DND-41 (cell line): ENCODE measurements at regions not wholly inside any gene's neighbourhood (a gene's known extent, or its start where the extent isn't known, plus 50 kb on each side); places are given as distances from the start of the nearest gene placed in this dataset.
"Not testable (repeated sequence)": the region's sequence is repeated elsewhere in the genome, so short reads cannot be mapped to it uniquely, and the experiment has no call there.

ENCODE experiments used
- ATAC-seq: fragments of 200-7000 bp; cut with Tn5 transposase; 3 replicates; pipeline ENCODE4 v1.9.1; 2021; ENCODE audit warnings: low read depth; ENCODE audit not compliant: insufficient read depth
- DNase-seq: peaks from one replicate; pipeline ENCODE4 v3.0.0-alpha.2; 2020
- H2AFZ ChIP-seq: 2 replicates; pipeline ENCODE4 v1.6.0; 2012; ENCODE audit warnings: low read depth, low read length
- H3K27ac ChIP-seq: 2 replicates; pipeline ENCODE4 v1.5.1; 2012; ENCODE audit warnings: low read length, inconsistent platforms
- H3K27me3 ChIP-seq: fragments of 200-600 bp; sonication (generic); 2 replicates; pipeline ENCODE4 v1.6.0; 2012; ENCODE audit warnings: low read length, mild to moderate bottlenecking, inconsistent platforms; ENCODE audit not compliant: insufficient read depth, poor library complexity
- H3K36me3 ChIP-seq: 2 replicates; pipeline ENCODE4 v1.5.1; 2012; ENCODE audit warnings: low read length, inconsistent platforms; ENCODE audit not compliant: insufficient read depth
- H3K4me1 ChIP-seq: 2 replicates; pipeline ENCODE4 v1.5.1; 2012; ENCODE audit warnings: mild to moderate bottlenecking, low read length; ENCODE audit not compliant: insufficient read depth
- H3K4me2 ChIP-seq: 2 replicates; pipeline ENCODE4 v1.6.0; 2012; ENCODE audit warnings: mild to moderate bottlenecking, moderate library complexity, low read length, inconsistent platforms; ENCODE audit not compliant: insufficient read depth
- H3K4me3 ChIP-seq, 2 experiments: fragments of 200-600 bp in 1 of 2; shearing (Covaris generic) in 1 of 2; 2 replicates each; pipeline ENCODE4 v1.5.1; 2012 to 2016; ENCODE audit warnings: inconsistent platforms in 2 of 2, low read length in 2 of 2, mild to moderate bottlenecking in 2 of 2, low read depth in 1 of 2, moderate library complexity in 1 of 2
- H3K79me2 ChIP-seq: 2 replicates; pipeline ENCODE4 v1.6.0; 2012; ENCODE audit warnings: low read length, inconsistent platforms; ENCODE audit not compliant: insufficient read depth
- H3K9ac ChIP-seq: 2 replicates; pipeline ENCODE4 v1.6.0; 2012; ENCODE audit warnings: low read depth, mild to moderate bottlenecking, inconsistent platforms, low read length, moderate library complexity
- H3K9me3 ChIP-seq: 2 replicates; pipeline ENCODE4 v1.5.1; 2012; ENCODE audit warnings: low read length, moderate library complexity, mild to moderate bottlenecking, inconsistent platforms; ENCODE audit not compliant: insufficient read depth, severe bottlenecking
- H4K20me1 ChIP-seq: 2 replicates; pipeline ENCODE4 v1.6.0; 2012; ENCODE audit warnings: low read length; ENCODE audit not compliant: insufficient read depth
- EZH2 ChIP-seq: IDR thresholded peaks from 3 replicates; pipeline ENCODE4 v1.6.1; 2012; ENCODE audit warnings: borderline replicate concordance, low read depth, mild to moderate bottlenecking, moderate library complexity, low read length, inconsistent platforms; ENCODE audit not compliant: severe bottlenecking
- TF ChIP-seq, protein P1 (sequence below): IDR thresholded peaks from 2 replicates; pipeline ENCODE4 v1.5.1; 2012; ENCODE audit warnings: borderline replicate concordance, low read length, moderate library complexity, mild to moderate bottlenecking; ENCODE audit not compliant: poor library complexity, severe bottlenecking; ENCODE audit errors: extremely low read depth

DNA sequence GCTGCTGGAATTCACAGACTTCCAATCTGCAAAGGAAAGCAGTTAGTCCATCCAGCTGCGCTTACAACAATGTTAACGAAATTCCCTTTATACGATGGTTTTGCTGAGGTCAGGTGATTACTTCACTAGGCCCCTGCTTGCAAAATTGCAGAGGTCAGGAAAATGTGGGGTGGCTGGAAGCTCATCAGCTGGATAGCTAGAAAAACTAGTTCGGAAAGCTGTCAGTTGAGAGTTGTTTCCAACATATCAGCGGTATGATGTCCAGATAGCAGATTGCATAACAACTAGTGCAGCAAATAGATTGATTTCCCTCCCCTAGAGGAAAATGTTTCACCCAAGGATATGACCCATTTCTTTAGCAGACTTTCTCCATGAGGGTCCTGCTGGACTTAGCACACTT, 2021.1 kb upstream of the CELF4 start:
- no peaks in the 10 kb centered on the region for H4K20me1 ChIP-seq
- DNase-seq (no peak), ATAC-seq (no peak)
- no peaks in the 10 kb centered on the region for H3K27me3 ChIP-seq
- no peaks in the 10 kb centered on the region for H3K36me3 ChIP-seq
- no peak overlapping the region for H3K4me3 ChIP-seq
- H3K27ac ChIP-seq = no peak overlapping the region
- H3K9ac ChIP-seq = no peak overlapping the region
- no peaks in the 10 kb centered on the region for H3K79me2 ChIP-seq
- H3K4me2 ChIP-seq = no peak overlapping the region
- no peaks in the 10 kb centered on the region for H3K4me1 ChIP-seq
- no peaks in the 10 kb centered on the region for H3K9me3 ChIP-seq
- TF ChIP-seq, protein P1, sequence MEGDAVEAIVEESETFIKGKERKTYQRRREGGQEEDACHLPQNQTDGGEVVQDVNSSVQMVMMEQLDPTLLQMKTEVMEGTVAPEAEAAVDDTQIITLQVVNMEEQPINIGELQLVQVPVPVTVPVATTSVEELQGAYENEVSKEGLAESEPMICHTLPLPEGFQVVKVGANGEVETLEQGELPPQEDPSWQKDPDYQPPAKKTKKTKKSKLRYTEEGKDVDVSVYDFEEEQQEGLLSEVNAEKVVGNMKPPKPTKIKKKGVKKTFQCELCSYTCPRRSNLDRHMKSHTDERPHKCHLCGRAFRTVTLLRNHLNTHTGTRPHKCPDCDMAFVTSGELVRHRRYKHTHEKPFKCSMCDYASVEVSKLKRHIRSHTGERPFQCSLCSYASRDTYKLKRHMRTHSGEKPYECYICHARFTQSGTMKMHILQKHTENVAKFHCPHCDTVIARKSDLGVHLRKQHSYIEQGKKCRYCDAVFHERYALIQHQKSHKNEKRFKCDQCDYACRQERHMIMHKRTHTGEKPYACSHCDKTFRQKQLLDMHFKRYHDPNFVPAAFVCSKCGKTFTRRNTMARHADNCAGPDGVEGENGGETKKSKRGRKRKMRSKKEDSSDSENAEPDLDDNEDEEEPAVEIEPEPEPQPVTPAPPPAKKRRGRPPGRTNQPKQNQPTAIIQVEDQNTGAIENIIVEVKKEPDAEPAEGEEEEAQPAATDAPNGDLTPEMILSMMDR = no peak
- TF ChIP-seq EZH2 = no peak
- H2AFZ ChIP-seq = no peak overlapping the region

DNA sequence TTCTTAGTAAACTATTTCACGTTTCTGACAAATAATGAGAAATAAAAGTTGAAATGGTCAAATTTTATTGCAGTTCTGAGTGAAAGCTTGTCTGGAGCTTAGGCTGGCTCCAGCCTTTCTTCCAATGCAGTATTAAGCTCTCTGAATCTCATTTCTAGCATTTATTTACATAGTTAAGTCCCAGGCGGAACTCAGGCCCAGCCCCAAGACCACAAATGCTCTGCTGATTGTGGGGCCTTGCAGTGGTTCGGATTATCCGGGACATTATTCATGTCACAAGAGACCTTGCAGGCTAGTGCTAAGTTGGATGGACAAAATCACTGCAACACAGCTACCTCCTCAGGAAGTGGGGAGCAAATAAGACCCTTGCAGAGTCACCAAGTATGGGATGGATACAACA, 2009.3 kb upstream of the CELF4 start:
- no peak overlapping the region for H3K9ac ChIP-seq
- no peaks in the 10 kb centered on the region for H3K79me2 ChIP-seq
- H3K4me2 ChIP-seq = no peak overlapping the region
- TF ChIP-seq, protein P1 = no peak
- H2AFZ ChIP-seq = no peak overlapping the region
- ATAC-seq (no peak), DNase-seq (no peak)
- H3K9me3 ChIP-seq = no peaks in the 10 kb centered on the region
- H3K4me3 ChIP-seq = no peak overlapping the region
- no peaks in the 10 kb centered on the region for H3K27me3 ChIP-seq
- no peak overlapping the region for H3K27ac ChIP-seq
- no peaks in the 10 kb centered on the region for H3K36me3 ChIP-seq
- H4K20me1 ChIP-seq = no peaks in the 10 kb centered on the region
- H3K4me1 ChIP-seq = no peaks in the 10 kb centered on the region

DNA sequence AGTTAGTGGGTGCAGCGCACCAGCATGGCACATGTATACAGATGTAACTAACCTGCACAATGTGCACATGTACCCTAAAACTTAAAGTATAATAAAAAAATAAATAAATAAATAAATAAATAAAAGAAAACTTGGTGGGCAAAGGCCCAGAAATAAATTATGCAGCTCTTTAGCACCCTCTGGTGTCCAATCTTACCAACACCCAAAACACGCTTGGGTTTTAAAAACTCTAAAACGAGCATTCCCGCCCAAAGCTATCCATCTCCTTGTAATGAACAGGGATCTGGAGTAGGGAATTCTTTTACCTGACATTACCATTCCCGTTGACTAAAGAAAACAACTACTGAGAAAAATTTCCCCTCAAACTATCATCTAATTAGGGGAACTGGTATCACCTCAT, 2005.9 kb upstream of the CELF4 start:
- H3K27me3 ChIP-seq = no peaks in the 10 kb centered on the region
- H3K9ac ChIP-seq = no peak overlapping the region
- H3K4me2 ChIP-seq = no peak overlapping the region
- no peak for TF ChIP-seq EZH2
- TF ChIP-seq, protein P1 = peak; percentile 55
- H3K4me1 ChIP-seq = no peaks in the 10 kb centered on the region
- ATAC-seq (no peak), DNase-seq (peak; percentile 10)
- no peak overlapping the region for H3K27ac ChIP-seq
- H4K20me1 ChIP-seq = no peaks in the 10 kb centered on the region
- no peaks in the 10 kb centered on the region for H3K79me2 ChIP-seq
- H3K36me3 ChIP-seq = no peaks in the 10 kb centered on the region
- H2AFZ ChIP-seq = no peak overlapping the region
- no peak overlapping the region for H3K4me3 ChIP-seq
- H3K9me3 ChIP-seq = no peaks in the 10 kb centered on the region

DNA sequence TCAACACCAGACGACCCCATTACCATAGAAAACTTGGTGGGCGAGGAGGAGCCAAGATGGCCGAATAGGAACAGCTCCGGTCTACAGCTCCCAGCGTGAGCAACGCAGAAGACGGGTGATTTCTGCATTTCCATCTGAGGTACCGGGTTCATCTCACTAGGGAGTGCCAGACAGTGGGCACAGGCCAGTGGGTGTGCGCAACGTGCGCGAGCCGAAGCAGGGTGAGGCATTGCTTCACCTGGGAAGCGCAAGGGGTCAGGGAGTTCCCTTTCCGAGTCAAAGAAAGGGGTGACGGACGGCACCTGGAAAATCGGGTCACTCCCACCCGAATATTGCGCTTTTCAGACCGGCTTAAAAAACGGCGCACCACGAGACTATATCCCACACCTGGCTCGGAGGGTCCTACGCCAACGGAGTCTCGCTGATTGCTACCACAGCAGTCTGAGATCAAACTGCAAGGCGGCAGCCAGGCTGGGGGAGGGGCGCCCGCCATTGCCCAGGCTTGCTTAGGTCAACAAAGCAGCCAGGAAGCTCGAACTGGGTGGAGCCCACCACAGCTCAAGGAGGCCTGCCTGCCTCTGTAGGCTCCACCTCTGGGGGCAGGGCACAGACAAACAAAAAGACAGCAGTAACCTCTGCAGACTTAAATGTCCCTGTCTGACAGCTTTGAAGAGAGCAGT, 2000.1 kb upstream of the CELF4 start:
- not testable (repeated sequence) for H3K27me3 ChIP-seq, DNase-seq, H4K20me1 ChIP-seq, H2AFZ ChIP-seq, H3K36me3 ChIP-seq, H3K4me1 ChIP-seq, H3K4me3 ChIP-seq, ATAC-seq, H3K27ac ChIP-seq, H3K9ac ChIP-seq, H3K4me2 ChIP-seq, H3K79me2 ChIP-seq, H3K9me3 ChIP-seq
